AML-193 (cell line): ENCODE measurements at regions not wholly inside any gene's neighbourhood (a gene's known extent, or its start where the extent isn't known, plus 50 kb on each side); places are given as distances from the start of the nearest gene placed in this dataset.
"Not testable (repeated sequence)": the region's sequence is repeated elsewhere in the genome, so short reads cannot be mapped to it uniquely, and the experiment has no call there.

Experiments used
- DNase-seq, 2 experiments: peaks; one replicate each; lab custom pipeline; 2025; lab: John Stamatoyannopoulos, UW

DNA sequence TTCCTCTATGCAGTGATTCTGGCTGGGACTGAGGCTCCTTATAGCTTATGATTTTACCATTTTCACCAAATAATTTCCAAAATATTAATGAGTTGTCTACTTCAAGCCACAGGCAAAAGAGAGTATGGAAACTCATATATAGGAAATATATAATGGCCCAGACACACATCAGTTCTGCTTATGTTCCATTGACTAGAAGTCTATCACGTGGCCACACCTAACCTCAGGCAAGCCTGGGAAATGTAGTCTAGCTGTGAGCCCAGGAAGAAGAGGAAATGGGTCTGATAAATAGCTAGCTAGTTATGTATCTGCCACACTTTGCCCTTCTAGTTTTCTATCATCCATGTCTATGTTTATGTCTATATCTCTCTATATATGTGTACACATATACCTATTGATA is 195.1 kb downstream of the OTOL1 start:
- DNase-seq: no peak

DNA sequence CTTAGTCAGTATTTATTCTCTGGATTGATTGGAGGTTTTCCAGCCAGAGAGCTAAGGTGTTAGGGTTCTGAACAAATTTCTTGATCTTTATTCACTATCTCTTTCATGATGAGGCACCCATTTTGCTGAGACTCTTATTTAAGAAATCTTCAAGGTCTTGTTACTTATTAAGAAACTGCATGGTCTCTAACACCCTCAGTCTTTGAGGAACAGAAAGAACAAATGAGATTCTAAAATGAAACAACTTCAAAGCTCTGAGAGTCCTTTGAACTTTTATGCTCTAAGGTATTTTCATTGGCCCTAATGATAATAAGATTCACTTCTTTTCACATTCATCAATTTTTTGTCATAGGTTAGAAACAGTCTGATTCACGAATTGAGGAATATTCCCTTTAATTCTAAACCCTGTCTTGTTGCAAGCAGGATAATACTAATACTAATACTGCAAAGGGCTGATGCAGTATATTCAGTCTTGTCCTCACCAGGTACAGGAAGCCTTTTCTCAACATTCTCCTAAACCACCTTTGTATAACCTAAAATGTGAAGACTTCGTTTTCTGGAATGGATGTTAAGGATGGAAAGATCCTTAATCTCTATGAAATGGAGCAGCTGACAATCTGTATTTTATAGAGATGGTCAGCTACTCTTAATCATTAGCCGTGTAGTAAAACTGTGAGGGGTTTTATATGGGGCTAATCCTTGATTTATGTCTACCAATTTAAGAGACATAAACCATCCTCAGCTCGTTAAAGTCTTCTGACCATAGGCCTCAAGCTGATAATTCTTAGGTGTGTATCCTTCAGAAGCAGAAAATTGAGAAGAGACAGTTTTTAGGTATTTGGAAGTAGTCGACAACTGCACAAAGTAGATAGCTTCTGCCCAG is 198.3 kb downstream of the OTOL1 start:
- DNase-seq: no peak

DNA sequence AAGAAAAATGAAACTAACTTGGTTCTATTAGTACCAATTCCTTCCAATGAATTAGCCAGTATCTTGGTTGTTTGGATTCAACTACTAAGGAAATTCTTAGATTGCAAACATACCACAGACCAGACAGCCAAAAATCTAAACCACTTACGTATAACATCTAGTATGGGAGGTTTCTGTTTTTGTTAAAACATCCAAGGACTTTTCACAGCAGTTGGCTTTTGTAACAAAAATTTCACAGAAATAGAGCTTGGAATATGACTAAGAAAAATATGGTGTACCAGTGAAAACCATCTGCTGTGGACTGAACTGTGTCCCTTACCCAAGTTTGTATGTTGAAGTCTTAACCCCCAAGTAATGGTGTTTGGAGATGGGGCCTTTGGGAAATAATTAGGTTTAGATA is 199.2 kb downstream of the OTOL1 start:
- DNase-seq: no peak

DNA sequence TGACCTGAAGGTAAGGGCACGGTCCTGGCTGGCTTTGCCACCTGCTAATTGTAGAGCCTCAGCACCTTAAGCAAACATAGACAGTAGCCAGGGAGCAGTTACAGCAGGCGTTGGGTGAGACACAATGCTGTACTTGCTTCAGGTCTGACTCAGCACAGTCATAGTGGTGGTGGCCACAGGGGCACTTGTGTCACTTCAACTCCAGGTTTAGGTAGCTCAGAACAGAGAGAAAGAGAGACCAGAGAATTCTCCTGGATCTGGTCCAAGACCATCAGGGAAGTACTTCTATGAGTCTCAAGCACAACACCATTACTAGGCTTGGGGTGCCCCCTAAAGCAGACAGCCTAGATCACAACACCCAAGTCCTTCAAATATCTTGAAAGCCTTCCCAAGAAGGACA is 204.4 kb downstream of the OTOL1 start:
- no peak for DNase-seq

DNA sequence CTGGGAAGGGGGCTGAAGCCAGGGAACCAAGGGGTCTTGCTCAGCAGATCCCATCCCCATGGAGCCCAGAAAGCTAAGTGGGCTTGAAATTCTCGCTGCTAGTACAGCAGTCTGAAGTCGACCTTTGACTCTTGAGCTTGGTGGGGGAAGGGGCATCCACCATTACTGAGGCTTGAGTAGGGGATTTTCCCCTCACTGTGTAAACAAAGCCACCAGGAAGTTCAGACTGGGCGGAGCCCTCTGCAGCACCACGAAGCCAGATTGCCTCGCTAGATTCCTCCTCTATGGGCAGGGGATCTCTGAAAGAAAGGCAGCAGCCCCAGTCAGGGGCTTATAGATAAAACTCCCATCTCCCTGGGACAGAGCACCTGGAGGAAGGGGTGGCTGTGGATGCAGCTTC is 210.6 kb downstream of the OTOL1 start:
- DNase-seq: not testable (repeated sequence)

DNA sequence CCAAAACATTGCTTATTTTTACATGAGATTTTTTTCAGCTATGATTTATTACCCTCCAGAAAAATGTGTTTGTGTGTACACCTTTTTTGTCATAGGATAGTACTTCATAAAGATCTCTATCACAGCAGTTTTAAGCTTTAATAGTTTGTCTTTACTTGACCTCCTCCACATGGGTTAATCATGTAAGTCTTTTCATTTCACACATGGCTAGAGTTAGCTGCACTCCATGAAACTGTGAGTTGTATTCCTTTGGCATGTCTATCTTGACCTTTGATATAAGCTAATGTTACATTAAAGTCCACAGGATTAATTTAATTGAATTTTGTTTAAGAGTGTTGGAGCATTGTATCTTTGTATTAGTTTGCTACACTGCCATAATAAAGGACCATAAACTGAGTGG is 217.1 kb downstream of the OTOL1 start:
- DNase-seq: no peak

DNA sequence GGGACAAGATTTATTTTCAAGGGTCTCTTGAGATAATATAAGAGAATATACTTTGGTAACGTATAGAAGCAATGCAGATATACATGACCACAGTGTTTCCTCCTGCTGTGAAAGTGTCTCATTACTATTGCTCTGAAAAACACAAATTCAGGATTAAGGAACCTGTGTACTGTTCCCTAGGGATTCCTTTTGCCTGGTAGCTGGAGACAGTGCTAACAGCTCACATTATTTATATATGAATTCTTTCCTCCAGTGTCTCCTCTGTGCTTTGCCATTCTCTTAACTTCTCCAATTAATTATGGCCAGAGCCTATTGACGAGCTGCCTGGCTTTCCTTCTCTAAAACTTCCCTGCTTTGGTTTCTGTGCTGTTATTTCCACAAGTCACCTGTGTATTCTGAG is 235.4 kb downstream of the OTOL1 start:
- DNase-seq: no peak

DNA sequence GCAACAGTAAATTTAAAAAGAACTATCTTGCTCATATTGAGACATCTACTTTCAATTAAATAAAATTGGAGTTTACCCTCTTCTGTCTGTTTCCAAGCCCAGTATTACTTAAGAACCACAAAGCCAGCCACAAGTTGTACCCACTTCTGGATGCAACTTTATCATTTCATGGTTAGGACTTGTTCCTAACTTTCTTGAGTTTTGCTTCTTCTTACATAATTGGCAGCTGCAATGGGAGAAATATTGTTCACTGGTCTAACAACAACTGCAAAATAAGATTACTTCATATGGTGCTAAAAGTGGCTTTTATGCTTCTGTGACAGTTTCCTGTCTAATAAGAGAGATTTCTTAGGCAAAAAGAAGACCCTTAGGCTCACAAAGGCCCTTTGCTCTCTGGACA is 240.6 kb downstream of the OTOL1 start:
- DNase-seq: no peak

DNA sequence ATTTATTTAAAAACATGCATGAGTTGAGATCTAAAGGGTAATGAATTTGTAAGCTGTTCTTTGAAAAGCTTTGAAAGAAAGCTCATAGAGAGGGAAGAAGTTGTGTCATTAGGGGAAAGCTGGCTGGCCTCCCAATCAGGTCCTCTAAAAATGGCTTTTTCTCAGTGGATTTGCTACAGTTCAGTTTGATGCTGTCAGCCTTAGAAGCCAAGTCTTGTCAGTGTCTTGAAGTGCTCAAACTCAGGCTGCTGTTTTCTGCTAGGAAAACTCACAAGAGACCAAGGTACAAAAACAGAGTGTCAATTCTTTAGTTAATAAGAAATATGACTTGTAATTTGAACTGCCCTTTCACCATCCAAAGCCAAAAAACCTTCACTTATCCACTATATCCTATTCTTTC is 243.8 kb downstream of the OTOL1 start:
- DNase-seq: no peak

DNA sequence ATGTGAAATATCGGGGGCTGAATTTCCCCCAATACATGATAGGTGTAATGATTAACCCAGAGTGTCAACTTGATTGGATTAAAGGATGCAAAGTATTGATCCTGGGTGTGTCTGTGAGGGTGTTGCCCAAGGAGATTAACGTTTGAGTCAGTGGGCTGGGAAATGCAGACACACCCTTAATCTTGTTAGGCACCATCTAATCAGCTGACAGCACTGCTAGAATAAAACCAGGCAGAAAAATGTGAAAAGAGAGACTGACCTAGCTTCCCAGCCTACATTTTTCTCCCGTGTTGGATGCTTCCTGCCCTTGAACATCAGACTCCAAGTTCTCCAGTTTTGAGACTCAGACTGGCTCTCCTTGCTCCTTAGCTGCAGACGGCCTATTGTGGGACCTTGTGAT is 247.8 kb downstream of the OTOL1 start:
- DNase-seq: no peak

DNA sequence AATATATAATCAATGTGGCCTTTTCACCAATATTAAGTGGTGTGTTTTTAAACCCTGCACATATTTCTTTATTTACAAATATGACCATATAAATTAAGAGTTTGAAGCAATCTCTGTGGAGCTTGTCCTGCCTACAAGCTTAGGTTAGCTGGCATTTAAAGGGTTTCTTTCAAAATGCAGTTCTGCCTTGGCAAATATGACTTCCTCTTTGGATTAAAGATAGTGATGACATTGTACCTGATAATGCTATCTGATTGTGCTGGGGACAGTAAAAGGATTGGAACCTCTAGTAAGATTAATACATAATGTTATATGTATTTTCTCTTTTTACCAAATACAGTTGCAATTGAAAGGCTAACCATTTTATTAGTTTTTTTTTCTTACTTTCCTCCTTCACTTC is 249.1 kb downstream of the OTOL1 start:
- DNase-seq: no peak

DNA sequence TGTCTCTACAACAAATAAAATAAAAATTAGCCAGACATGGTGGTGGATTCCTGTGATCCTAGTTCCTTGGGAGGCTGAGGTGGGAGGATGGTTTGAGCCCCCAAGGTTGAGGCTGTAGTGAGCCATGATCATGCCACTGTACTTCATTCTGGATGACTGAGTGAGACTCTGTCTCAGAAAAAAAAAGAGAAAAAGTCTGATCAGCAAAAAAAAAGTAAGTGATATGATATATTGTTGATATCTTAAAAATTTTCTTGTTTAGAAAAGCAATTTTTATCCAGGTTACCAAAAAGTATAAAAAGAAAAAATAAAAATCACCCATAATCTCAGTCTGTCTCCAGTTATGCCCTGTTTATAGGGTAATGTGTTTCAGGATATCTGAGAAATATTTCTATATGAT is 251.4 kb downstream of the OTOL1 start:
- no peak for DNase-seq

DNA sequence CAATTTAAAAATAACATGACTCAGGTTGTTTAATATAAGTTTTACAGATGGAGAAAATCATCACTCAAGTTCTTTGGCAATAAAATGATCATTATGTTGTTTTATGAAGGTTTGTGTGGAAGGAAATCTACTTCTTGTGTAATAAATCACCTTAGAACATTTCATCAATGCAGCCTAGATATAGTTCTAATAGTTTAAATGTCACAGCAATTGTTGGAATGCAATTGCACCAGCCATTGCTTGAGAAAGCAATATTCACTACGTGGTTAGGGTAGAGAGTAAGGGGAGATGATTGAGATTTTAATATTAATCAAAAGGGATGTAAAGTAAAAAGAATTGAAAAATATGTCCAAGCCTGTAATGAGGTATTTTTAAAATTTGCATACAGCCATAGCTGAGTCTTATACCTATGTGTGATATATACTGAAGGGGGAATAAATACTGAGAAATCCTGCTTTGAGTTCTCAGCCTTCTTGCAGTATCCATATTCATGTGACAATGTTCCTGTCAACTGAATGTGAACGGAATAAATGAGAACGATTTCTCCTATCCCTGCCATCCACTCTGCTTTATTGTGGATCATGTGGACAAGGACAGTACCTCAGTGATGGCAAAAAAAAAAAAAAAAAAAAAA is 257.9 kb downstream of the OTOL1 start:
- DNase-seq: no peak

DNA sequence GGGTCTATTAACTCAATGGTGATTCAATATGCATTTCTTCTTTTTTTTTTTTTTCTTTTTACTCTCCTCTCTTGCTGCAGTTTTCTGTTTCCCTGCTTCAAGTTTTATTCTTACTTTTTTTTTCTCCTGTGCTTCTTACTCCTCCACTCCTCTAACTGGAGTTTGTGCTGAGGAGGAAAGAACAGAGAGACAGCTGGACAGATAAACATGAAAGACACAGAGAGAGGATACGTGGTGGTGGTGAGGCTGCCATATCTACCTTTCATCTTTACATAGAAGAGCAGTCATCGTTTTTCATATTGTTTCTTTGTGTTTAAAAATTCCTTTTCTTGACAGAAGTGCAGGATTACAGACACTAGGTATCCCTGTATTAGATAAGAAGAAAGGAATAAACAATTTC is 262.8 kb downstream of the OTOL1 start:
- no peak for DNase-seq

DNA sequence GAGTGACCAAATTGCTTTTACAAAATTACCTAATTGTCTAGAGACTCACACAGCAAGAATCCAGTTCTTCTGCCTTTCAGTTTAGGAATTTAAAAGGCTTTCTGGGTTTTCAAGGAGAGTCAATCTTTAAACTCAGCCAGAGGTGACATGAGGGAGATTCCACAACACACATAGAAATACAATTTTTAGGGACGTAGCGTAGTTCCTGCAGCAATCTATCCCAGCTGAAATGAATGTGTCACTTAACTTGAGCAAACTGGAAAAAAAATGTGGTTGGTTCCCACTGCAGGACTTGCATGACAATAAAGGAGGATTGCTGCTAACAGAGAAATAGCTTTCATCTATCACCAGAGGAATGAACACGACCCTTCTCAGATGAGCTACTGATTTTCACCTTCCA is 269.7 kb downstream of the OTOL1 start:
- DNase-seq: no peak

DNA sequence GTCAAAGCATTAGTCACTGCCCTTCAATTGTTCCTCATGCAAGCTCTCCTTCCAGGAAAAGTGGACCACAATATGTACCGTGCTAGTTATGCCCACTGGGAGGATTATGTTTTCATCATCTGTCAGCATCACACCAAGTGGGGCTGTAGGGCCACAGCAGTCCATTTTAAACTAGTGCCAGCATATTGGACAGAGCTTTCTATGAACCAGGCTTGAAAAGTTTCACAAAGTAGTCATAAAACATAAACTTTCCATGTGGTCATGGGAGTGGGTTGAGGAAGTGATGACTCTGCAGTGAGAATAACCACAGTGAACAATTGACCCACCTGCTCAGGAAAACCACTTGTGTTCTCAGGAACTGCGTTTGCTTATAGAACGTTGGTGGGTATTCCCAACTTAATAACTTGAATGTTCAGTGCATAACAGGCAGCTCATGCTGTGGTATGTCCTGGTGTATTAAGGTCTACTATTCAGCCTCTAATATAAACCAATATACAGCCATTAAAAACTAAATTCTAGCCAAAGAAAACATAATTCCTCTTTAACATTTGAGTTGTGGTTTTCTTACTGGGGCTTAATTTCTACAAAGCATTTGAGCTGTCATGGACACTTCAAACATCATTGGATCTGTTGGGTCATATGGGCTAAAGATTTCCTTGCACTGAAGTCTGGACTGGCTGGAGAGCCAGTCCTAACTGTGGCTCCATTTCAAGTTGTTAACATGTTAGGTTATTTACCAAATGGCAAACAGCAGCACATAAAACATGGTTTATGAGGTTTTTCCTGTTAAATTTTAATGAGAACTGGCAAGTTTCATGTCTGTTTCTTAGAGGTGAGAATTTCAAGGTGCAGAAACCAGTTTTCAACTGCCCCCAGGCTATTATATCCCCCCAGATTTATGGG is 274.1 kb downstream of the OTOL1 start:
- no peak for DNase-seq

DNA sequence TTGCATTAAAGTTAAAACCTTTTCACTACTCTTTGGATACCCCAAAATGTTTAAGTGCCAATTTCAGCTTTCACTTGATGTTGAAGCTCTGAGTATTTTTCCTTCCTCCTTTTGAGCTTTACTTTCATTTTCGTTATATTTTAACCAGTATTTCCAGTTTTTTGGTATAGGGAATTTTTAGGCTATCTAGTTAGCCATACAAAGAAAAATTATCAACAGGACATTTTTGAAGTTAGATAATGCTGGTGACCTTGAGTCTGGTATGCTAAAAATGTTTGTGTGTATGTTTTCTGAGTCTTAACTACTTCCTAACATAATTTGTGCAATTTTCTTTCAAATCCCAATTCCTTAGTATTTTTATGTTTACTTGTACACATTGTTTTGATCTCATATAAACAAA is 284.8 kb downstream of the OTOL1 start:
- DNase-seq: peak; percentile 47 to 57

DNA sequence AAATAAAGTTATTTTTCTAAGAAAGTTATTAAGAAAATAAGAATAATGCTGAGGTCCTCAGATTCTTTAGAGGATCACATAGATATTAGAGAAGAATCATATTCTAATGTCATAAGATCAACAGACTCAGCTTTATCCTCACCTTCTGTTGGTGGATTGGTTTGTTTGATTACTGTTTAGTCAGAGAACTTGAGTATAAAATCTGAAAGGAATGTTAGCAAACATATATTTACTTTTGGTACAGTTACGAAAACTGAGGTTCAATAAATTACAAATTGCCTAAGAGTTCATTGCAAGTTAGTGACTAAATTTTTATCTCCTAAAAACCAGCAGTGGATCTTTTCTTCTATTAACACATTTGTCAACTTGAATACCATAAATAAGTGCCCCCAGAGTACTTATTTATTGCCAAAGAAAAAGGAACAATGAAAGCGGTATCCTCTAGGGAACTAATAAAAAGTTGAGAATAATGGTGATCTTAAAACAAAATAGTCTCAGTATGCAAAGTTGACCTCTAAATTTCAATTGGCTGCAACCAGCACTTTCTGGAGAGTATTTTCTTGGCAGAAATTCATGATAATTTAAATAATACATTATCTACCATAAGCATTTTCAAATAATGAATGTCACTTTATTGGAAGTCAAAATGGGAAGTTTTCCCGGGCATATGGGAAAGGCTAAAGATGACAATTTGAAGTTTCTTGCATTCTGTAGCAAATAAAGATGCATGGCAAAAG is 296.8 kb downstream of the OTOL1 start:
- no peak for DNase-seq

DNA sequence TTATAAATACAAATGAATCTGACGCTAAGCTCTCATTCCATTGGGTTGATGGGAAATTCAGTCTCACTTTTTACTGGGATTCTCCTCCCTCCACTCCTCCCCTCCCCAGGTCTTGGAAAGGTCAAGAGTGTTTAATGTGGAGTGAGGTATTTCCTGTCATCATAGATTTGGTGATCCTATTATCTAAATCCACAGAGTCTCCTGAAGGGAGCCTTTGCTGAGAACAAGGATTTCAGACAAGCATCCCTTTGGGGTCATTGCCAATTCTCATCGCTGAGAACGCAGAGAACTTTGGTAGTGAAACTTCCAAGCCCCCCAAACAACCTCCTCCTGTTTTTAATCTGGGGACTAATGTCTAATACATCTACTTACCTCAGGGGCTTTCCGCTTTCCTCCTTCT is 297.9 kb downstream of the OTOL1 start:
- DNase-seq: no peak

DNA sequence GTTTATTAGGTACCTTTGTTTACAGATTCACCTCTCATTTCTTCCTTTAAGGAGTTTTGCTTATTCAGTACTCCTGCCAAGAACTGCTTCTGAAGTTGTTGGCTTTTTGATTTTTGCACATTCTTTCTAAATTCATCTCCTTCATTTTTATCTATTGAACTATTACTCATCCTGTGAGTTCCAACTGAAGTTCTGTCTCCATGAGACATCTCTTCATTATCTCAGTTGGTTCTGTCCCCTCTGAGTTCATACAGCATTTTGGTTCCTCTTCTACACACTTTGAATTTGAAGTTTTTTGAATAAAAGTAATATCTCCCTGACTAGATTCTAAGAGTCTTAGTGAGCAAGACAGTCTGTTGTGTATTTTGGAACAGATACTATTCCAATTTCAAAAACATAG is 299.7 kb downstream of the OTOL1 start:
- no peak for DNase-seq

DNA sequence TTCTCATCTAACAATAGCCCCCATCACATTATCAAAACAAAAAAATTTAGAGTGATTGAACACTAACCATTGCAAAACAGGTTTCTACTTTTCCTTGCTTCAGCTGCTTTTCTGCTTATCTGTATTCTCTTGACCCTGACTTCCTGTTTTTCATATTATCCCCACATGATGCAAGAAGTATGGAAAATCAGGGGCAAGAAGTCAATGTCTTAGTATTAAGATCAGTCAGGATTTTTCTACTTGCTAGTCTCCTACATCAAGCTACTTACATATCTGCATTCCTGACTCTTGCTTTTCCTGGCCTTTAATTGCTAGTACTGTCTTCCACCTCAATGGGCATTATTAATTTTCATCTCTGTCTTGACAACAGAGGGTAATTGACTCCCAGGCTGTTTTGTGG is 300.2 kb downstream of the OTOL1 start:
- no peak for DNase-seq

DNA sequence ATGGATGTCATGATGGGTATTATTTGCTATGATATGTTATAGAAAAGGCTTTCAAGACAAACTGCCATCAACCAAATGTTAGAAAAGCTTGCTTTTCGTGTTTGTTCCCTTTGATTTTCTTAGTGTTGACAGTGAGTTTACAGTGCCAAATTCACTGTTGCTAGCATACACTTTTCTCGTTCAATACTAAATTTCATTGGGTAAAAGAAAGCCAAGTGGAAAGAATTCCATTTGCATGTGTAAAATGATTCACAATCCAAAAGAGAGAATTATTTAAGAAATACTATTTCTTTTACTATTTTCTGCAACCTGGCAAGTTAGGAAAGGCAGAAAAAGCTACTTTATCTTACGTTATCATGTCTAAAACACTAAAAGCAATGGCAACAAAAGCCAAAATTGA is 301.4 kb downstream of the OTOL1 start:
- no peak for DNase-seq
